ENCODE measurements at regions not wholly inside any gene's neighbourhood (a gene's known extent, or its start where the extent isn't known, plus 50 kb on each side); places are given as distances from the start of the nearest gene placed in this dataset.

DNA sequence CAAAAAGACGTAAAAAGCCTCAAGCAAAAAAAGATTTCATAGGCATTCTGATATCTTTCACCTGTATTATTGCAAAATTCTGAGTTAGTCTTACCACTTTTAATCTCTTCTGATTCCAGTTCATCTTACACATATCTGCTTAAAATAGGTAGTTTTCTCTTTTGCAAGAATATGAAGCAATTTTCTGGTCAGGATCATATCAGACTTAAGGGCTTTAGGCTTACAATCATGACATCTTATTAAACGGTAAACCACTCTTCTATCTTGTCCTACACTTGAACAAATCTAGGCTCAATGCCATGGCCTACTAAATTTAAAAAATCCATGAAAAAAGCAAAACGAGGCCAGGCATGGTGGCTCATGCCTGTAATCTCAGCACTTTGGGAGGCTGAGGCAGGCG is 50.1 kb upstream of the GAREM1 start:
- TF ChIP-seq, protein P1, sequence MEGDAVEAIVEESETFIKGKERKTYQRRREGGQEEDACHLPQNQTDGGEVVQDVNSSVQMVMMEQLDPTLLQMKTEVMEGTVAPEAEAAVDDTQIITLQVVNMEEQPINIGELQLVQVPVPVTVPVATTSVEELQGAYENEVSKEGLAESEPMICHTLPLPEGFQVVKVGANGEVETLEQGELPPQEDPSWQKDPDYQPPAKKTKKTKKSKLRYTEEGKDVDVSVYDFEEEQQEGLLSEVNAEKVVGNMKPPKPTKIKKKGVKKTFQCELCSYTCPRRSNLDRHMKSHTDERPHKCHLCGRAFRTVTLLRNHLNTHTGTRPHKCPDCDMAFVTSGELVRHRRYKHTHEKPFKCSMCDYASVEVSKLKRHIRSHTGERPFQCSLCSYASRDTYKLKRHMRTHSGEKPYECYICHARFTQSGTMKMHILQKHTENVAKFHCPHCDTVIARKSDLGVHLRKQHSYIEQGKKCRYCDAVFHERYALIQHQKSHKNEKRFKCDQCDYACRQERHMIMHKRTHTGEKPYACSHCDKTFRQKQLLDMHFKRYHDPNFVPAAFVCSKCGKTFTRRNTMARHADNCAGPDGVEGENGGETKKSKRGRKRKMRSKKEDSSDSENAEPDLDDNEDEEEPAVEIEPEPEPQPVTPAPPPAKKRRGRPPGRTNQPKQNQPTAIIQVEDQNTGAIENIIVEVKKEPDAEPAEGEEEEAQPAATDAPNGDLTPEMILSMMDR (conservative IDR thresholded peaks at IDR 0.05; ENCODE audit: low read depth in 2 of 2), result no peak
- TF ChIP-seq CREB1 (CRISPR knock-in tag; IDR thresholded peaks at IDR 0.05; ENCODE audit: low read depth) (no peak), EZH2 (IDR thresholded peaks at IDR 0.05; ENCODE audit: low read depth, unreplicated experiment) (no peak), POLR2AphosphoS5 (IDR thresholded peaks at IDR 0.05; ENCODE audit: low read depth) (no peak), NANOG (IDR thresholded peaks at IDR 0.05; ENCODE audit: borderline replicate concordance) (no peak), EZH2phosphoT487 (IDR thresholded peaks at IDR 0.05; ENCODE audit: unreplicated experiment) (no peak), JUNB (IDR thresholded peaks at IDR 0.05; ENCODE audit: unreplicated experiment) (no peak), ZNF114 (CRISPR knock-in tag; IDR thresholded peaks at IDR 0.05) (no peak), ZNF331 (CRISPR knock-in tag; IDR thresholded peaks at IDR 0.05; ENCODE audit: low read depth) (no peak), STAT1 (IDR thresholded peaks at IDR 0.05; ENCODE audit: unreplicated experiment) (no peak)
- TF ChIP-seq, protein P2, sequence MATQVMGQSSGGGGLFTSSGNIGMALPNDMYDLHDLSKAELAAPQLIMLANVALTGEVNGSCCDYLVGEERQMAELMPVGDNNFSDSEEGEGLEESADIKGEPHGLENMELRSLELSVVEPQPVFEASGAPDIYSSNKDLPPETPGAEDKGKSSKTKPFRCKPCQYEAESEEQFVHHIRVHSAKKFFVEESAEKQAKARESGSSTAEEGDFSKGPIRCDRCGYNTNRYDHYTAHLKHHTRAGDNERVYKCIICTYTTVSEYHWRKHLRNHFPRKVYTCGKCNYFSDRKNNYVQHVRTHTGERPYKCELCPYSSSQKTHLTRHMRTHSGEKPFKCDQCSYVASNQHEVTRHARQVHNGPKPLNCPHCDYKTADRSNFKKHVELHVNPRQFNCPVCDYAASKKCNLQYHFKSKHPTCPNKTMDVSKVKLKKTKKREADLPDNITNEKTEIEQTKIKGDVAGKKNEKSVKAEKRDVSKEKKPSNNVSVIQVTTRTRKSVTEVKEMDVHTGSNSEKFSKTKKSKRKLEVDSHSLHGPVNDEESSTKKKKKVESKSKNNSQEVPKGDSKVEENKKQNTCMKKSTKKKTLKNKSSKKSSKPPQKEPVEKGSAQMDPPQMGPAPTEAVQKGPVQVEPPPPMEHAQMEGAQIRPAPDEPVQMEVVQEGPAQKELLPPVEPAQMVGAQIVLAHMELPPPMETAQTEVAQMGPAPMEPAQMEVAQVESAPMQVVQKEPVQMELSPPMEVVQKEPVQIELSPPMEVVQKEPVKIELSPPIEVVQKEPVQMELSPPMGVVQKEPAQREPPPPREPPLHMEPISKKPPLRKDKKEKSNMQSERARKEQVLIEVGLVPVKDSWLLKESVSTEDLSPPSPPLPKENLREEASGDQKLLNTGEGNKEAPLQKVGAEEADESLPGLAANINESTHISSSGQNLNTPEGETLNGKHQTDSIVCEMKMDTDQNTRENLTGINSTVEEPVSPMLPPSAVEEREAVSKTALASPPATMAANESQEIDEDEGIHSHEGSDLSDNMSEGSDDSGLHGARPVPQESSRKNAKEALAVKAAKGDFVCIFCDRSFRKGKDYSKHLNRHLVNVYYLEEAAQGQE (IDR thresholded peaks at IDR 0.05; ENCODE audit: unreplicated experiment), result no peak
- TF ChIP-seq, protein P3, sequence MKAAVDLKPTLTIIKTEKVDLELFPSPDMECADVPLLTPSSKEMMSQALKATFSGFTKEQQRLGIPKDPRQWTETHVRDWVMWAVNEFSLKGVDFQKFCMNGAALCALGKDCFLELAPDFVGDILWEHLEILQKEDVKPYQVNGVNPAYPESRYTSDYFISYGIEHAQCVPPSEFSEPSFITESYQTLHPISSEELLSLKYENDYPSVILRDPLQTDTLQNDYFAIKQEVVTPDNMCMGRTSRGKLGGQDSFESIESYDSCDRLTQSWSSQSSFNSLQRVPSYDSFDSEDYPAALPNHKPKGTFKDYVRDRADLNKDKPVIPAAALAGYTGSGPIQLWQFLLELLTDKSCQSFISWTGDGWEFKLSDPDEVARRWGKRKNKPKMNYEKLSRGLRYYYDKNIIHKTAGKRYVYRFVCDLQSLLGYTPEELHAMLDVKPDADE (IDR thresholded peaks at IDR 0.05), result no peak
- TF ChIP-seq, protein P4, sequence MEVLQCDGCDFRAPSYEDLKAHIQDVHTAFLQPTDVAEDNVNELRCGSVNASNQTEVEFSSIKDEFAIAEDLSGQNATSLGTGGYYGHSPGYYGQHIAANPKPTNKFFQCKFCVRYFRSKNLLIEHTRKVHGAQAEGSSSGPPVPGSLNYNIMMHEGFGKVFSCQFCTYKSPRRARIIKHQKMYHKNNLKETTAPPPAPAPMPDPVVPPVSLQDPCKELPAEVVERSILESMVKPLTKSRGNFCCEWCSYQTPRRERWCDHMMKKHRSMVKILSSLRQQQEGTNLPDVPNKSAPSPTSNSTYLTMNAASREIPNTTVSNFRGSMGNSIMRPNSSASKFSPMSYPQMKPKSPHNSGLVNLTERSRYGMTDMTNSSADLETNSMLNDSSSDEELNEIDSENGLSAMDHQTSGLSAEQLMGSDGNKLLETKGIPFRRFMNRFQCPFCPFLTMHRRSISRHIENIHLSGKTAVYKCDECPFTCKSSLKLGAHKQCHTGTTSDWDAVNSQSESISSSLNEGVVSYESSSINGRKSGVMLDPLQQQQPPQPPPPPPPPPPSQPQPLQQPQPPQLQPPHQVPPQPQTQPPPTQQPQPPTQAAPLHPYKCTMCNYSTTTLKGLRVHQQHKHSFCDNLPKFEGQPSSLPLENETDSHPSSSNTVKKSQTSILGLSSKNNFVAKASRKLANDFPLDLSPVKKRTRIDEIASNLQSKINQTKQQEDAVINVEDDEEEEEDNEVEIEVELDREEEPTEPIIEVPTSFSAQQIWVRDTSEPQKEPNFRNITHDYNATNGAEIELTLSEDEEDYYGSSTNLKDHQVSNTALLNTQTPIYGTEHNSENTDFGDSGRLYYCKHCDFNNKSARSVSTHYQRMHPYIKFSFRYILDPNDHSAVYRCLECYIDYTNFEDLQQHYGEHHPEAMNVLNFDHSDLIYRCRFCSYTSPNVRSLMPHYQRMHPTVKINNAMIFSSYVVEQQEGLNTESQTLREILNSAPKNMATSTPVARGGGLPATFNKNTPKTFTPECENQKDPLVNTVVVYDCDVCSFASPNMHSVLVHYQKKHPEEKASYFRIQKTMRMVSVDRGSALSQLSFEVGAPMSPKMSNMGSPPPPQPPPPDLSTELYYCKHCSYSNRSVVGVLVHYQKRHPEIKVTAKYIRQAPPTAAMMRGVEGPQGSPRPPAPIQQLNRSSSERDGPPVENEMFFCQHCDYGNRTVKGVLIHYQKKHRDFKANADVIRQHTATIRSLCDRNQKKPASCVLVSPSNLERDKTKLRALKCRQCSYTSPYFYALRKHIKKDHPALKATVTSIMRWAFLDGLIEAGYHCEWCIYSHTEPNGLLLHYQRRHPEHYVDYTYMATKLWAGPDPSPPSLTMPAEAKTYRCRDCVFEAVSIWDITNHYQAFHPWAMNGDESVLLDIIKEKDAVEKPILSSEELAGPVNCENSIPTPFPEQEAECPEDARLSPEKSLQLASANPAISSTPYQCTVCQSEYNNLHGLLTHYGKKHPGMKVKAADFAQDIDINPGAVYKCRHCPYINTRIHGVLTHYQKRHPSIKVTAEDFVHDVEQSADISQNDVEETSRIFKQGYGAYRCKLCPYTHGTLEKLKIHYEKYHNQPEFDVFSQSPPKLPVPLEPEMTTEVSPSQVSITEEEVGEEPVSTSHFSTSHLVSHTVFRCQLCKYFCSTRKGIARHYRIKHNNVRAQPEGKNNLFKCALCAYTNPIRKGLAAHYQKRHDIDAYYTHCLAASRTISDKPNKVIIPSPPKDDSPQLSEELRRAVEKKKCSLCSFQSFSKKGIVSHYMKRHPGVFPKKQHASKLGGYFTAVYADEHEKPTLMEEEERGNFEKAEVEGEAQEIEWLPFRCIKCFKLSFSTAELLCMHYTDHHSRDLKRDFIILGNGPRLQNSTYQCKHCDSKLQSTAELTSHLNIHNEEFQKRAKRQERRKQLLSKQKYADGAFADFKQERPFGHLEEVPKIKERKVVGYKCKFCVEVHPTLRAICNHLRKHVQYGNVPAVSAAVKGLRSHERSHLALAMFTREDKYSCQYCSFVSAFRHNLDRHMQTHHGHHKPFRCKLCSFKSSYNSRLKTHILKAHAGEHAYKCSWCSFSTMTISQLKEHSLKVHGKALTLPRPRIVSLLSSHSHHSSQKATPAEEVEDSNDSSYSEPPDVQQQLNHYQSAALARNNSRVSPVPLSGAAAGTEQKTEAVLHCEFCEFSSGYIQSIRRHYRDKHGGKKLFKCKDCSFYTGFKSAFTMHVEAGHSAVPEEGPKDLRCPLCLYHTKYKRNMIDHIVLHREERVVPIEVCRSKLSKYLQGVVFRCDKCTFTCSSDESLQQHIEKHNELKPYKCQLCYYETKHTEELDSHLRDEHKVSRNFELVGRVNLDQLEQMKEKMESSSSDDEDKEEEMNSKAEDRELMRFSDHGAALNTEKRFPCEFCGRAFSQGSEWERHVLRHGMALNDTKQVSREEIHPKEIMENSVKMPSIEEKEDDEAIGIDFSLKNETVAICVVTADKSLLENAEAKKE (CRISPR knock-in tag; IDR thresholded peaks at IDR 0.05), result no peak

Data from GM23338 (cell line).